HG02973 (cell line): ENCODE measurements at regions not wholly inside any gene's neighbourhood (a gene's known extent, or its start where the extent isn't known, plus 50 kb on each side); places are given as distances from the start of the nearest gene placed in this dataset.
A peak's percentile ranks its signal among the peaks of the same experiment; 100 is the strongest.
"Not testable (repeated sequence)": the region's sequence is repeated elsewhere in the genome, so short reads cannot be mapped to it uniquely, and the experiment has no call there.

Experiments
- ATAC-seq: cut with Tn5 transposase; IDR thresholded peaks from one replicate; pipeline ENCODE4 v1.9.1; 2021; ENCODE audit warnings: moderate library complexity; ENCODE audit not compliant: unreplicated experiment

DNA sequence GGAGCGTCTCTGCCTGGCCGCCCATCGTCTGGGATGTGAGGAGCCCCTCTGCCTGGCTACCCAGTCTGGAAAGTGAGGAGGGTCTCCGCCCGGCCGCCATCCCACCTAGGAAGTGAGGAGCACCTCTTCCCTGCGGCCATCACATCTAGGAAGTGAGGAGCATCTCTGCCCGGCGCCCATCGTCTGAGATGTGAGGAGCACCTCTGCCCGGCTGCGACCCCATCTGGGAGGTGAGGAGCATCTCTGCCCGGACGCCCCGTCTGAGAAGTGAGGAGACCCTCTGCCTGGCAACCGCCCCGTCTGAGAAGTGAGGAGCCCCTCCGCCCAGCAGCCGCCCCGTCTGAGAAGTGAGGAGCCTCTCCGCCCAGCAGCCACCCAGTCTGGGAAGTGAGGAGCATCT lies 84.5 kb downstream of the IDS start:
- ATAC-seq: not testable (repeated sequence)

- ATAC-seq: no peak
Observed at GRCh38 chrX:149398027-149398426, 107.1 kb downstream of the IDS start.

GRCh38 chrX:149392921-149393320 lies 112.2 kb downstream of the IDS start:
- no peak for ATAC-seq

- no peak for ATAC-seq
Observed at GRCh38 chrX:149383852-149384251, 121.3 kb downstream of the IDS start.

- ATAC-seq: no peak
Observed at GRCh38 chrX:149374751-149375150, 130.4 kb downstream of the IDS start.

- no peak for ATAC-seq
Observed at GRCh38 chrX:149372866-149373265, 132.2 kb downstream of the IDS start.

- ATAC-seq: no peak
Observed at GRCh38 chrX:149371986-149372385, 133.1 kb downstream of the IDS start.

DNA sequence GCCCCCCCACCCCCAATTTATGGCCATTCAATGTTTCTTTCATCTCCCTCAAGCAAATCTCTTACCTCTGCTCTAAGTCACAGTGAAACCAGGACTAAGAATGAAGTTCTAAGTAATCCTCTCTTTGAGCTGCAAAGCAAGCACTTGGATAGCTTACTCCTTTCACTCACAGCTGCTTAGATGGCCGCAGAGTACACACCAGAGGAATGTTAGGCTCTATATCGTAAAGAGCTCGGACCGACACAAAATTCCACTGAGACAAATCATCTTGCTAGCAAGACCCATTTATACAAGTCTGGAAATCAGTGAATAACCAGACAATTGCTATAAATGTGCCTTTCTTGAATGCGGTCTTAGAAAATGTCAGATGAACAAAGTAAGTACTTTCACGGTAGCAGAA lies 135.0 kb downstream of the IDS start:
- no peak for ATAC-seq

- no peak for ATAC-seq
Observed at GRCh38 chrX:149365552-149365951, 139.6 kb downstream of the IDS start.

DNA sequence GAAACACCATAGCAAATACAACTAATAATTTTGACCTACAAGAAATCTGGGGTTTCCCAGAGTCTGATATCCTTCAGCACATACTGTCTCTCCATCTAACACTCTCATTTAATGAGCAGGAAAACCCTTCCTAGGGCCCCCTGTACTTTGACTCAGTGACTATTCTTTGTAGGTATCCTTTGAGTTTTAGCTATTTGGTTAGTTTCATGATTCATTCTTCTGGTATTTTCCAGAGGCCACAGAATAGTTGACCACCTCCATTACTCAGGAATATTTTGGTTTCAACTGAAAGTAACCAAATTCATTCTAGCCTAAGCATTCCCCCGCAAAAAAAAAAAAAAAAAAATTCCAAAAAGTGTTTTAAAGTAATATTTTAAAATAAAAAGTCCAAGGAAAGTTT lies 140.0 kb downstream of the IDS start:
- no peak for ATAC-seq

DNA sequence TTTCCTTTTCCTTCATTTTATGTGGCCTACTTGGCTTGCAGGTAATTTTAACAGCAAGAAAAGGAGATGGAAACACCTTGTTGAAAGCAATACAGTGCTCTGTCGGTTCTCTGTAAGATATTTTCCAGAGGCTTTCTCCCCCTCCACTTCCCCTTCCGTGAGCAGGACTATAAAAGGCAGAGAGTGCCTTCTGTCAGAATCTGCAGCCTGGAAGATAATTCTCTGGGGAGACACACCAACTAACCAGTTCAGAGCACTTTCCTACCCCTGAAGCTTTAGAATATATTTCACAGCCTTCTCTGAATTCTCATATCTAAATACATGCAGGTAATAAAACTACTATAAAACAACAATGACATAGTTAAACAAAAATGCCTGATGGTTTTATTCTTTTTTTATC lies 141.1 kb downstream of the IDS start:
- ATAC-seq: no peak

GRCh38 chrX:149346306-149346705 lies 158.8 kb downstream of the IDS start:
- ATAC-seq: no peak

DNA sequence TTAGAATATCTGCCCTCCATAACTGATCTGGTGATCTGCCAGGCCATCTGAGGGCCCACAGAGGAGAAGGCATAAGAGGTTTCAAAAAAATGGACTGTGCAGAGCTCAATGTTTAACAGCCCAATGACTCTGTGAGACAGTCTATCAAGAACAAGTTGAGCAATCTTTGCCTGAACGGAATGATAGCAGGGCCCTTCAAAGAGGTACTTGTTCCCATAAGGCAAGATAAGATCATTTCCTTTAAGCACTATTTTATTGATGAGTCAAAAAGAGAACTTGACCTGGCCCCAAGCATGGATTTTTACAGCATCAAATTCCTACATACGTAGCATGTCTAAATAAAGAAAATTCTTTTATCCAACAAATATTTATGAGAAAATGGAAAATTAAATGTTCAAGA lies 182.8 kb downstream of the IDS start:
- ATAC-seq: no peak

DNA sequence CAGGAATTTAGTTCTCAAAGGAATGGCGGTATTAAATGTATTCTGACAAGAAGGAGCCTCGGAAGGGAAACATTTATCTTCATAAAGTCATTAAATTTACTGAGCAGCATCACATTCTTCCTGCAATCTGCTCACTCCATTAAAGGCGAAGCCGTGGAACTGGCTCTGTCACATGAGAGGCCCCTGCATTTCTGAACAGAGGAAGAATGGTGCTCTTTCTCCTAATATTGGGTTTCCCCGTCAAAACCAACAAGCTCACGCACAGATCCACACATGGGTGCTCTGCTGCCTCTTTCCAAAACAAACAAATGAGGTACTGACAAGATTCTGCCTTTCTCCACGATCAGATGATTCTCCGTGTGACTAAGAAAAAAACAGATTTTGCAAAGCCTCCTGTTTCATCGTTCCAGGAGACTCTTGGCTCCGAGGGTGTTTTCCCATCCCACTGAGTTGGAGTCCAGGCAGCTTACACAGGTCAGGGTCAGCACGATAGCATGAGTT lies 191.2 kb downstream of the IDS start:
- no peak for ATAC-seq

DNA sequence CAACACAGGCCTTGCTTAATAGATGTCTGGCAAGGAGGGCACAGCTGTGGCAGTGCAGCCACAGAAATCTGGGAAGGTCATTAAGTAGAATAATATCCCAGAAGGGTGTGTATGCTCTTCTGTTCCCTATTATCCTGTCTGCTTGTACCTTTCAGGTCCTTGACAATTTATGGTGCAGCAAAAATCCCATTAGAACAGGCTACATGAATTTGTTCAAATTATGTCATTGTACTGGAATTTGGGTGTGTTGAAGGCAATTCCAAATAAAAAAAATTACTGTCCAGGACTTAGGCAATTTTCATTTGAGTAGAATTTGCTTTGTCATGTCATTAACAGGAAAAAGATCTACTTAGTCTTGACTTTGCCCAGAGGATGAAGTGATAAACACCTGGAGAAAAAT lies 192.1 kb downstream of the IDS start:
- ATAC-seq: no peak

DNA sequence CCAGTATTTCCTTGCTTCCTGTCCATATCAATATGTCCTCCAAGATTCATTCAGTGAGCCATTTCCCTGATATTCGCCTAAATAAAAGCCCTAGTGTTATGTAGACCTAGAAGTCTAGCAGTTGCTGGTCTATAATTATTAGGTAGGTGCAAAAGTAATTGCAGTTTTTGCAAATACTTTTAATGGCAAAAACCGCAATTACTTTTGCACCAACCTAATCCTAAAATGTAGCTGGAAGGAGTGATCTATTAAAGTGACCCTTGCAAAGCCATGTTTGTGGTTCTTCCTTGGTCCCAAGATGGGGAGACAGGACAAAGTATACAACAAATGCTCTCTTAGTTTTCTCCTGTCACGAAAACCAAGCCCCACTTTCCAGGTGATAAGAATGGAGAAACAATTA lies 193.0 kb downstream of the IDS start:
- ATAC-seq: no peak

GRCh38 chrX:149302705-149303104 lies 202.4 kb downstream of the IDS start:
- no peak for ATAC-seq

GRCh38 chrX:149298111-149298510 lies 207.0 kb downstream of the IDS start:
- no peak for ATAC-seq

DNA sequence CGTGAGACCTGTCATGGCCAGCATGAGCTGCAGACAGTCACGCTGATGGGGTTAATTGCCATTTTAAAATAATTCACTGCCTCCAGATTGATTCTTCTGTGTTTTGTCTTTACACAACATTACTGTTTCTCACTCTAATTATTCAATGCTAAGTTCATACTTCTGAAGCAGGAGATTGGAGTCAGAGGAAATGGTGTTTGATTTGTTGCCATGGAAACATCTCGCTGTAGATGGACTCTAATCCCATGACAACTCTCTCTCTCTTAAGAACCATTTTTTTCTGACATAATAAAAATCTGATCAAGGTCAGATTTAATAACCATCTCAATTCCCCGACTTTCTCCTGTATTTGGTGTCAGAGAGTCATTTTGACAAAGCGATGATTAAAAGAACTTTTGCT lies 209.0 kb downstream of the IDS start:
- no peak for ATAC-seq

- peak; percentile 71 for ATAC-seq
Observed at GRCh38 chrX:149286940-149287349, 218.2 kb downstream of the IDS start.

- no peak for ATAC-seq
Observed at GRCh38 chrX:149284616-149285015, 220.5 kb downstream of the IDS start.

DNA sequence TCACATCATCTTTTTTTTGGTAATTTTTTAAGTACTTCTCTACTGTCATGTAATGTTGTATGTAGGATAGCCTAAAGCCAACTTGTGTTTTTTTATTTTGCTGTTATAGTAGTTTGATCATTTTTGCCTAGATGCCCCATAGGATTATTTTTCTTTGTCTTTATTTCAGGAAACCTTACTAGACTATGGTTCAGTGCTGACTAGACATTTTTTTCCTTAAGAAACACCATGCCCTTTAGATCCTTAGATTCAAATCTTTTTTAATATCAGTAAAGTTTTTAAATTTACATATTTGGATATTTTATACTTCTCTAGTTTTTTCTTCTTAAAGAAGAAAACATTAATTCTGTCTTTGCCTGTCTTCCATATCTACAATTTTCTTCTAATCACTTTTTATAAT lies 221.3 kb downstream of the IDS start:
- ATAC-seq: no peak

DNA sequence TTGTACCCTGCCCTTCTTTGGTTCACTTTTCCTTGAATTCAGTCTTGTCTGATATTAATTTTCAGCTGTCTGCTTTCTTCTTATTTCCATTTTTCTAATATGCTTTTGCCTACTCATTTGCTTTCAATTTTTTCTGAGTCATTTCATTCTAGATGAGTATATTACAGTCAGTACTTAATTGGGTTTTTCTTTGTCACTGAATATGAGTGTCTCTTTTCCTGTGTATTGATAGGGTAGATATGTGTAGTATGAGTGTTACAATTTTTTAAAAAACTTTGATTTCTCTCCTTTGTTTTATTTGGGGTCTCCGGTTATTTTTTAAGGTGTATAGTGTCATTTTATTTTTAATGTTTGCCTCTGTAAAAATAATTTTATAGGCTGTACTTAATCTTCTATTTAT lies 222.2 kb downstream of the IDS start:
- ATAC-seq: no peak

DNA sequence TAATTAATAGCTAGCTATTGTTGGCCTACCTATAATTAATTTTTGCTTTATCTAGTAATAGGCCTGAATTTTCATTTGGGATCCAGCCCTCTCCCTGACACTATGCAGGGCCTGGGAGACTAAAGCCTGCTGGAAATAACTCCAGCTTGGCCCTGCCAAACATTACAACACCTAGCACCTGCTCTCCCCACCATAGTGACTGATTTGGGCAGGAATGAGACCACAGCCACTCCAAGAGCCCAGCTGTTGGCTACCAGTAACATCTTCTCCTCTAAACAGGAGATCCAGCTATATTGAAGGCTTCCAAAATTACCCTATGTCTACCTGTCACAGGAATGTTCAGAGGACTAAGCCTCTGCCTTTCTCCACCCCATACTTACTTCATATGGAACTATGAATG lies 225.1 kb downstream of the IDS start:
- ATAC-seq: no peak
